GM21423 (cell line): ENCODE measurements at regions not wholly inside any gene's neighbourhood (a gene's known extent, or its start where the extent isn't known, plus 50 kb on each side); places are given as distances from the start of the nearest gene placed in this dataset.
"Not testable (repeated sequence)": the region's sequence is repeated elsewhere in the genome, so short reads cannot be mapped to it uniquely, and the experiment has no call there.

Experiments used
- ATAC-seq: cut with Tn5 transposase; IDR thresholded peaks from one replicate; pipeline ENCODE4 v1.9.1; 2021; ENCODE audit warnings: mild to moderate bottlenecking, moderate library complexity; ENCODE audit not compliant: unreplicated experiment

DNA sequence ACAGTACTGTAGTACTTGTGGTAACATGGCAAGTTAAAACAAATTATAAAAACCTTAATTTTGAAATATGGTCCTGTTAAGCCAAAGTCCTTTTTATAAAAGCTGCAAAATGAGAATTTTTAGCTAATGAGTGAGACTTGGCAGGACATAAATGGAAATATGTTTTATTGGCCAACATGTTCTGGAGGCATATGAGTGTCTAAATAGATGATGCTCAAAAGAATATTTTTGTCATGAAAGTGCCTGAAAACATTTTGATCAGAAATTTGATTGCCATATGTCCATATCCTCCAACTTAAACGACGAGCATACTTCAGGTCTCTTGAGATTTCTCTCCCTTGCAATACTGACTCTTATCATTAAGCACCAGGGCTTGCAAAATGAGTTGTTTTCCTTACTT lies 972.6 kb downstream of the TMTC2 start:
- ATAC-seq, result no peak

DNA sequence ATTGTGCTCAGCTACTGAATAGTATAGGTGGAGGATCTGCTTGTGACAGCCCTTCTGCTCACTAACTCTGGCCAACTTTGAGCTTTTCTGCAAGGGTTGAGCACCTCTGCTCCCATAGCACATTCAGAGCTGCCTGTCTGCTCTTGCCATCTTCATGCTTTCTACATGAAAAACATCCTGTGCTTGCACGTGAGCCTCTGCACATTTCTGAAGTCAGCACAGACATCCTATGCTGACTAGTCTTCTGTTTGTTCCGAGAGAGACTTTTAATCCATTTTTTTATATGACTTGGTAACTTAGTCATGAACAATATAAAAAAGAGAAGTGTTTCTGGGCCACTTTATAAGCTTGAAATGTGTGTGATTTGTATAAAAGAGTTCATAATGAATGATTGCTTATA lies 969.3 kb downstream of the TMTC2 start:
- ATAC-seq, result no peak

DNA sequence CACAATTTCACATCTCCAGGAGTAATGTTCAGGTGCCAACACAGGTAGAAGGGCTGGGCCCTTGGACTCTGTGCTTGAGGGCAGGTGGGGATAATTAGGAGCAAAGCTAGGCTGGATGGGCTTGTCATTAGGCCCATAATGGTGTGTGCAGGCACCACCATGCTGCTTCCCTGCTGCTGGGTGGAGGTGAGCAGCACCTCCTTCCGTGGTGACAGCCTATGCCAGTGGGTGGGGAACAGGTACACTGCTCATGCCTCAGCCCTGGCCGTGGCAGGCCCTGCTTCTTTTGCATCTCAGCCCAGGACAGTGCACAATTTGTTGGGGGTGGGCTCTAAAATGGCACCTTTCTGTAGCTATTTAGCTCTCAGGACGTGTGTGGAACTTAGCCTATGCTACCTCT lies 955.5 kb downstream of the TMTC2 start:
- ATAC-seq, result no peak

DNA sequence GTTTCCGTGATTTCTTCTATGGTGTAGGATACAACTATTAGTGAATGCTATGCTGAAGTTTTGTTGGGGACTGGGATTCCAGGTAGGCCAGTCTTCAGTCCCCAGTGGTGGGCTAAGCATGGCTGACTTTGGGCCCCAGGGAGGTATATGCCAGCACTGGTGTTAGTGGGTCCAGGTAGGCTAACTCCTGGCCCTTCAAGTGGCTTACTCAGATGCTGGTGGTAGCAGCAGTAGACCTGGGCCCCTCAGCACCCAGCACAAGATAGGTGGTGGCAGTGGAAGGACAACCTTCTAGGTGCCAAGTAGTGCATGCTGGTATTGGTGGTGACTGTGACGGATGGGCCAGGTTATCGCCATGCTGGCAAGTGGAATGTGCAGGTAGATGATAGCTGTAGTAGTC lies 955.1 kb downstream of the TMTC2 start:
- no peak for ATAC-seq

DNA sequence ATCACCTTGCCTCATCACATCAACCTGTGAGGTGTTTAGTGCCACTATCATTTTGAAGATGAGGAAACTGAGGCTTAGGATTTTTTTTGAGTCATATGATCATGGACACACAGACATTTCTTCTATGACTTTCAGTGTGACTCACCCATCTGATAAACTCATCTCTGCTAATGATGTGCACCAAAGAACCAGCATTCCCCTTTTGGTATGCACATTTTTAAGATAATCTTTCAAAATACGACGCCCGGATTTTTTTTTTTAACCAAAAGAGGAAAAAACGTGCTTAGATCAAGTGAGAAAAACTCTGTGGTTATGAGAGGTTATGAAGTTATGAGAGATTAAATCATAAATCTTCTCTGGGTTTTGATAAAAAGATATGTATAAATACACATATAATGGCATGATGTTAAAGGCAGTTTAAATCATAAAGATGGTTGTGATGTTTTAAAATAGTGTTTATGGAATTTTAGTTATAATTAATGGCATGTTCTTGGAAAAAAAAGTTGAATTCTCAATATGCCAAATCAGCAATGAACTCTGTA lies 948.1 kb downstream of the TMTC2 start:
- ATAC-seq, result no peak

DNA sequence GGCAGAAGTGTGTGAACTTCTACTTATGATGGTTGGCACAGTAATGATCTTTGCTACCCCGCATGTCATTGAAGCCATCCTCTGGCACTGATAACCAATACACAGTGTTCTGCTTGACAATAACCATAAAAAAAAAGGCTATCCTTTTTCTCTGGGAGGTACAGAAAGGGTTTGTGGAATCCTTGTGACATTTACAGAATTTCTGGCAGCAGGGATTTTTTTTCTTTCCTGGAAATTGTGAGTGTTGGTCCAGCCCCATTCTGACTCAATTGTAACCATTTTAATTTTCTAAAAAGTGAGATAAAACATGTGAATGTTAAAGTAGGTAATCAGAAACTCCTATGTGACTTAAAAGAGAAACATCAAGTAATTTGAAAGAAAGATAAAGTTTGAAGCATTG lies 943.8 kb downstream of the TMTC2 start:
- no peak for ATAC-seq

DNA sequence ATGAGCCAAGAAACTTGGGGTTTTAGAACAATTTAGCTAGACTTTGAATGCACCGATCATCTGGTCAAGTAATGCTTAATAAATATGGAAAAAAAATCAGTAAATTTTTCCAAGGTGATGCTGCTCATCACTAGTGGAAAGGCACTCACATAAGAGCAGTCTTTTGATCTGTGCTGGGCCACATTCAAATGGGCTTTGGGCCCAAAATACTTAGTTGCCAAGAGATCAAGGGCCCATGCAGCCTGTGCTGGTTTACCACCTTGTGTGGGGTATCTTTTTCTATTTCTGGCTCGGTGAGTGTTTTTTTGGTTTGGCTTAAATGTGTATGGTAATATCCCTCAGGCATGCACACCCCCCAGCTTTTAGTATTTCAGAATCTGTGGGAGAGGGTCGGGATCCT lies 943.2 kb downstream of the TMTC2 start:
- ATAC-seq, result no peak

DNA sequence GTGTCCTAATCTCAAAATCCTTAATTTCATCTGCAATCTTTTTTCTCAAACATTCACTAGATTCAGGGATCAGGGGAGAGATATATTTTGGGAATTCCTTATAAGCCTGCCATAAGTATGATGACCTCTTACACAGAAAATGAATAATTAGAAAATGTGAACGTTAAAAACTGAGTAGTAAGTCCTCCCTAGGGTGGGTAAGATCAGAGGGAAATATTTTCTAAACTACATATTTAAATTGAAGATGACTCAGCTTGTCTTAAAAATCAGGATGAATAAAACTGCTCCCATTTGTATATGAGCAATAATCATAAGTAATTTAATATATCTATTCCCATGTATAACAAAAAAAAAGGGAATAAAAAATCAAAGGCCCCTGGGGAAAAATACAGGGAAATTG lies 935.5 kb downstream of the TMTC2 start:
- ATAC-seq, result no peak

DNA sequence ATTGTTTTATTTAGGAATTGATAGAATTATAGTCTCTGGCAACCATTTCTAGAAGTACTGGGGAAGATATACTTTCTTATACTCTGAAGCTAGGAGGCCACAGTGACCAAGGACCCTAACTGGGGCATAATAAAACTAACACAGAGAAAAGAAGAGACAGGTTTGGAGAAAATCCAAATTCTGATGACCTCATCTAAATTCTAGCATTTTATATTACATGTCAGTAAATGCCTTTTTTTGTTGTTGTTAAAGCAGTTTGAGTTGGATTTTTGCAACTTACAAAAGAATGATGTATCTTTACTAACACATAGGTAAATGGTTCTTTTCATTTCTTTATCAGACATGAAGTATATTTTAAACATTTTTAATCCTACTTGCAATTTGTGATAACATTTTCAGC lies 933.3 kb downstream of the TMTC2 start:
- no peak for ATAC-seq

DNA sequence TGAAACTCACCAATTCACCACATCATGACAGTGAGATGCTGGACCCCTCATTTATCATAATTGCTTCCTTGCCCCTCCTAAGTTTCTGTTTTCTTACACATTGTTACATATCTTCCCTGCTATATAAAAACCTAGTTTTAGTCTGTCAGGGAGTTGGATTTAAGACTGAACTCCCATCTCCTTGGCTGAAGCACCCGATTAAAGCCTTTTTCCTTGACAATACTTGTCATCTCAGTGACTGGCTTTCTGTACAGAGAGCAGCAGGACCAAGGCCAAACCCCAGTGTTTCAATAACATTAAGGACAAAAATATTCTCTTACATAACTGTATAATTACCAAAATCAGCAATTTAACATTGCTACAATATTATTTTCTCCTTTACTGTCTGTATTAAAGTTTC lies 928.4 kb downstream of the TMTC2 start:
- no peak for ATAC-seq

DNA sequence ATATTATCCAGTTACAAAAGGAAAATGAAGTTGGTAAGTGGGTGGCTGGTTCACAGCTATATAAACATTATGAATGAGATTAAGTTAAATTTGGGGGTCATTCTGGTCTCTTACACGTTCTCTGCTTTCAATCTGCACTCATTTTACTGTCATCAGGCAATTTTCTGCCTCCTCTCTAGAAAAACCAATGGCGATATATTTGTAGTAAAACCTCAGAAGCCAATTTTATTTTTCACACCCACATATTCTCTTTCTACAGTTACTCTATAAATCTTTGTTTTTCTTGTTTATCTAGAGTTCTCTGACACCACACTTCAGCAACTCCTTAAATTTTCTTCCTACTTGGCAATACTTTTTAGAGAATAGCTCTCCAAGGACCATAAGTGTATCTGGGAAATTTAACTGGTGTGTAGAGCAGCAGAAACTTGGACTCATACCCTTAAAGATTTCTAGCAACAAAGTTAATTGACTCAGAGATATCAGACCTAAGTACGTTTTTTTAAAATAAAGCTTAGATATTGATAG lies 926.9 kb downstream of the TMTC2 start:
- ATAC-seq, result no peak

DNA sequence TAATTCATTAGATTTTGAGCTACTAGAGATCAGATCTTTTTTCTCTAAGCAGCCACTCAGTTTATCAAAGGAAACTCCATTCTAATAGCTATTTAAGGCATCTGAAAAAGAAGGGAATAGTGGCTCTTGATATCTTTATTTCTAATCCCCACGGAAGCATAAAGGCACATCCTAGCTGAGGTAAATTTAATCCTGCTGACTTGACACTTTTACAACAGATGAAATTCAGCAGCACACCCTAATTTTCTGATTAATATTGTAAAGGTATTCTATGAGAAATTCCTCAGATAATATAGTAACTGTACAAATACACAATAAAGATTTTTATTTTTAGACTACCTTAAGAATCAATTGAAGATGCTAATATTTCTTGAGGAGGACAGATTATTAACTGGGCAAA lies 916.4 kb downstream of the TMTC2 start:
- no peak for ATAC-seq

DNA sequence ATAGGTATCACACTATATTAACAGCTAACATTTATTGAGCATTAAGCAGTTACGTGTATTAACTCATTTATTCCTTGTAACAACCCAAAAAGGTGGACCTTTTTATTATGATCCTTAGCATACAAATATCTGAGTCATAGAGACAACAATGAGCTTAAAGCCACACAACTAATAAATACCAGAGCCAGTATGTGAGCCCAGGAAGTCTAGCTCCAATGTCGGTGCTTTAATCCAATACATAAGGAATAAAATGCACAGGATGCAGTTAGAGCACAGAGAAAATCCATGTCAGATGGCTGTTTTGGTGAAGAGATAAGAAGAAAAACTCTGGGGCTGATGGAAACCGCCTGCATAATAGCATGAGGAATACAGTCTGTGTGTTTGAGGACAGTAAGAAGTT lies 888.6 kb downstream of the TMTC2 start:
- ATAC-seq, result no peak

DNA sequence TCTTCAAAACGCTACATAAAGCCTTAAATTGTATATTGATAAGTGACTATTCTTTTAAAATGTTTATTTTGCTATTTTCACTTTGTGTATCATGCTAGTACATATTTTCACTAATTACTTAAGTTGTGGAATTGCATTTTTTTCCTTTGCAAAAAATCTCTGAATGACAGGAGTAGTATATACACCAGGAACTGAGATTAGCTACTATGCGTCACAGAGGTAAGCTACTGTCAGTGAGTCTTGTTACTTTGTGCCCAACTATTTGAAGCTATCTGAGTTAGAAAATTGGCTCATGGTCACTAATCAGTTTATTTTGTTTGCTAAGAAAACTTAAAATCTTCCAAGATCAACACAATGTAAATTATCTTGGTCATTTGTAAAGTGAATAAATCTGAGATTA lies 887.4 kb downstream of the TMTC2 start:
- ATAC-seq, result no peak

DNA sequence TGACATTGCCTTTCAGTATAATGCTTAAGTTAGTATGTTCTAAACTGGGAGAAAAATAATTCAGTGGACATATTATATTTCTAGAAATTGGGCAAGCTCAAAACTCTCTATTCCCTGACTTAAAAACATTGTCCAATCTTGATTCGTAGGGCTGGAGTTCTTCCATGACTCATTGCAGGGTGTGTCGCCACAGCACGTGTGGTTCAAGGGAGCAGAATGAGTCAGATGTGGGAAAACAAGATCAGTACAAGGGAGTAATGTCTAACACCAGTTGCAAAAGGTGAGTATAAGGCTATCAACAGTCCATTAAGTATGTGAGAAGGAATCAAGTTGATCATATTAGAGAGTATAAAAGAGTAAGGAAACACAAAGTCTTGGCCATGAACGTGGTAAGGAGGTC lies 887.0 kb downstream of the TMTC2 start:
- ATAC-seq, result no peak

DNA sequence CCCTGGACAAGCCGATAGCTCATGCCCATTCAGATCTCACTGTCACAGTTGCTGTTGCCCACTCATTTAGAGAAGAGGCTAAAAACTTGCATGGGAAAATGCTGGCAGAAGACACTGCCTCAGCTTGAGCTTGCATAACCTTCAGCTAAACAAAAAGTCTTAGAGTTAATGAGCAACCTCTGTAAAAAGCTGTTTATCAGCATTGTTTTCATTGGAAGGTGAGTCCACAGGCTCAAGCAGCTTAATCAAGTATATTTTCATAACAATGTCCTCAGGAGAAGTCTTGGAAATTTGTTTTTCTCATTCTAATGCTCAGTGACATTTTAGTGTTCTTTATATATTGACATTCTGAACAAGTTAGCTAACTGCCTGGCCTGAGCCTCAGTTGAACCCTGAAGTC lies 872.9 kb downstream of the TMTC2 start:
- ATAC-seq, result no peak

DNA sequence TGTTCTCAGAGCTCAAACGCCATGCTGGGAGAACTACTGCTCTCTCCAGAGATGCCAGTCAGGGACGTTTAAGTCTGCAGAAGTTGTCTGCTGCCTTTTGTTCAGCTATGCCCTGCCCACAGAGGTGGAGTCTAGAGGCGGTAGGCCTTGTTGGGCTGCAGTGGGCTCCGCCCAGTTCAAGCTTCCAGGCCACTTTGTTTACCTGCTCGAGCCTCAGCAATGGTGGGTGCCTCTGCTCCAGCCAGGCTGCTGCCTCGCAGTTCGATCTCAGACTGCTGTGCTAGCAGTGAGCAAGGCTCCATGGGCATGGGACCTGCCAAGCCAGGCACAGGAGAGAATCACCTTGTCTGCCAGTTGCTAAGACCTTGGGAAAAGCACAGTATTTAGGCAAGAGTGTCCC lies 869.3 kb downstream of the TMTC2 start:
- ATAC-seq, result not testable (repeated sequence)

DNA sequence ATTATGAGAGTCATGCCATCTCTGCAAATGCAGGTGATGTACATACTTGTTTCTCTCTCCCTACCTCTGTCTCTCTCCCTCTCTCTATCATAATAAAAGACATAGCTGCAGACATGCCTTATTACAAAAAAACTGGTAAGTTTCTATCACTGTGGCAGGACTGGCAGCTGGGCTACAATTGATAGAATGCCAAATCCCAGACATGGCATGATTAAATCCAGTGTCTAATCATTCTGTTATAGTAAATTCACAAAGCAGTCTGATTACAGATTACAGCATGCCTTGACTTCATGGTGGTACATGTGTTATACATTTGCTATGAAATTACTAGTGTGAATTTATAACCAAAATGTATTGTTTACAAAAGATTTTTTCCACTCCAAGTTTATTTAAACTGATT lies 854.7 kb downstream of the TMTC2 start:
- no peak for ATAC-seq

DNA sequence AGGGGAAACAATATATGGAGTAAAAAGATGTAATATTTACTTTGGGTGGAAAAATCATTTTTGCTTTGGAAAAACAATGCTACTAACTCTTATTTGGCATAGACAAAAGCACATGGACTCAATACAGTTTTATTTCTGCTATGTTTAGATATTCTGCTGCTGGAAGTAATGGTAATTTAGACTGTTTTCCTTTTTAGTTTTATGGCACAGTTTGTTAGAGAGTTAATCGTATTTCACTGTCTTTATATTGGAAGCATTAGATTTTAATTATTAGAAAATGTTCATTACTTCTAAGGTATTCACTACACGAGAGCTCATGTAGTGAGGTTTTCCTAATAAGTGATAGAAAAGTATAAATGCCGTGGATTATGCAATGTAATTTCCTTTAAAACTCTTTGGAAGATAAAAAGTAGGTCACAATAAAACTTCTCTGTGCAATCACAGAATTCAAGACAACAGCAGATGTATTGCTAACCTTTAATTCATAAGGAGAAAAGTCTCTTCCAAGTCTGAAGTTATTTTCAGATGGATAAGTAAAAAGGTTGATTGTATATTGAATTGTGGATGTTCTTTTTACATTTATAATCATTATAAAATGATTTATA lies 851.8 kb downstream of the TMTC2 start:
- no peak for ATAC-seq

DNA sequence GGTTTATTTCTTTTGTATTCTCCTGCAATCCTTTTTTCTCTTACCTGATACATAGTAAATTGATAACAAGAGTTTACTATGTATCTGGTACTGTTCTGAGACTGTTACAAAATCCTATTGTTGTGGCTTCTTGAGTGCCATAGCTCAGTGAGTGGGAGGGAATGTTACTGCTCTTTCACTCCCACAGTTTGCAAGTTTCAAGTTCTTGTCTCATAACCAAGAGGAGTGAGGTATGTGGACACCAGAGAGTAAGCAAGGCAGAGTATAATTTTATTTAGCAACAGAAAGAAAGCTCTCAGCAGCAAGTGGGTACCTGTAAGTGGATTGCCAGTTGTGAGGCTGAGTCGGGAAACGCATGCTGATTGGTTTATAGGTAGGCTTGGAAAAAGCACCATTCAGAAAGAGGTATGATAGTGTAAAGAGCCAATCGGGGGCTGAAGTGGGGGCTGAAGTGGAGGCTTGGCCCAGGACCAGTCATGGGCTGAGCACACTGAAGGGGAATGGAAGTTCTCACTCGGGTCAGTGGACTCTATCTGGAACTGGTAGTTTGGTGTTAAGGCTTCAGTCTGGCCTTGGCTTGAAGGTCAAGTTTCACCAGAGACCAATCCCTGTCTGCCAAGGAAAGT lies 850.8 kb downstream of the TMTC2 start:
- no peak for ATAC-seq

DNA sequence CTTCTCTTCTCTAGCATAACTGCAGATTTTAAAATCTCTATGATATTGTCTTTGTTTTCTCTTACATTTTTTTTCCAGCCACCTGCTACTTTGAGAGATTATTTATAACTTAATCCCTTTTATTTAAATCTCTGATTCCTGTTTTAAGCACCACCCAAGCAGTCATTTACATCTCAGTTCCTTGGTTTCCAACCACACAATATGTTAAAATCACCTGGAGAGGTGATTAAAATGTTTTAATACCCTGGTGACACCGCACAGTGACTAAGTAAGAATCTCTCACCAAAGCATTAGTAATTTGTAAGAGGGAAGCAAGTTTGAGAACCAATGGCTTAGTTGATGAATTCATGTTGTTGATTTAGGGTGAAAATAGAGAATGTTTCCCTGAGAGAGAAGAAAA lies 849.8 kb downstream of the TMTC2 start:
- ATAC-seq, result no peak

DNA sequence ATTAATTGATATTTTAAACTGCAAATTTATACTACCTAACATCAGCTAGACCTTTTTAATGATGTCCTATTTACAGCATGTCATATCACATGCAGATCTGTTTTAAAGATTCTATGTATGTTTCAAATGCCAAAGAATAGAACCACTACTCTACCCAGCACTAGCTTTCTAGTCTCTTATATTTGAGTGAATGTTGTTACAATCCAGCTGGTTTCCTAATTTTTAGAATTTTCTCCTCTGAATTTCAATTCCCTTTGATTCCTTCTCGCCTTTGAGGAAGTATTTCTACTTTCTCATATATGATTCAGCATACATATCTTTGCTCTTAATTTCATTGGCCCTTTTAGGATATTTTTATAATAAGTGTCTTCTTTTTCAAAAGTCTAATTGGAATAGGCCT lies 841.9 kb downstream of the TMTC2 start:
- no peak for ATAC-seq

DNA sequence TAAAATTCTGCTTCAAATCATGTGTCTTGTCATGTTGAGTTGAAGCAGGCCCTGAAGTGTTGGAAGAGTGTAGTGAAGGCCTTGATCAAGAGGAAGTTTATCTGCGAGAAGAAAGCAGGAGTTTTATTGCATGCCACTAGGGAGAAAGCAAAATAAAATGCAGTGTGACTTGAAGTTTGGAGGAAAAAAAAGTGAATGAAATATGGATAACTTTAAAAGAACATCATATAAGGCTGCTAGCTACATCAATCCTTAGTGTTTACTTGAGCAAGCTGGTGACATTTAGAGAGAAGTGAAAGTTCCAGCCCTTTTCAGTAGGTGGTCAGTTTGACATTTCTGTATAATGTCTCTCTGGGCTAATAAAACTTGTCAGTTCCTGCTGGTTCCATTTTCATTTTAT lies 841.1 kb downstream of the TMTC2 start:
- ATAC-seq, result no peak
